ENCODE measurements at regions not wholly inside any gene's neighbourhood (a gene's known extent, or its start where the extent isn't known, plus 50 kb on each side); places are given as distances from the start of the nearest gene placed in this dataset.

GRCh38 chr5:179453616-179454015 lies 96.7 kb upstream of the RUFY1 start:
- no peak for TF ChIP-seq CTCF (conservative IDR thresholded peaks at IDR 0.05 in 1 of 2, IDR thresholded peaks at IDR 0.05 in 1 of 2; ENCODE audit: extremely low read depth in 1 of 2, insufficient read depth in 1 of 2, low read depth in 1 of 2, low read length in 2 of 2)
- no peak for TF ChIP-seq EZH2 (IDR thresholded peaks at IDR 0.05; ENCODE audit: borderline replicate concordance, low read length)

All from mammary epithelial cell (primary cell).